HG03565 (cell line): ENCODE measurements at regions not wholly inside any gene's neighbourhood (a gene's known extent, or its start where the extent isn't known, plus 50 kb on each side); places are given as distances from the start of the nearest gene placed in this dataset.
"Not testable (repeated sequence)": the region's sequence is repeated elsewhere in the genome, so short reads cannot be mapped to it uniquely, and the experiment has no call there.

Experiments used
- ATAC-seq: cut with Tn5 transposase; IDR thresholded peaks from one replicate; pipeline ENCODE4 v1.9.1; 2021; ENCODE audit warnings: mild to moderate bottlenecking, moderate library complexity; ENCODE audit not compliant: unreplicated experiment

DNA sequence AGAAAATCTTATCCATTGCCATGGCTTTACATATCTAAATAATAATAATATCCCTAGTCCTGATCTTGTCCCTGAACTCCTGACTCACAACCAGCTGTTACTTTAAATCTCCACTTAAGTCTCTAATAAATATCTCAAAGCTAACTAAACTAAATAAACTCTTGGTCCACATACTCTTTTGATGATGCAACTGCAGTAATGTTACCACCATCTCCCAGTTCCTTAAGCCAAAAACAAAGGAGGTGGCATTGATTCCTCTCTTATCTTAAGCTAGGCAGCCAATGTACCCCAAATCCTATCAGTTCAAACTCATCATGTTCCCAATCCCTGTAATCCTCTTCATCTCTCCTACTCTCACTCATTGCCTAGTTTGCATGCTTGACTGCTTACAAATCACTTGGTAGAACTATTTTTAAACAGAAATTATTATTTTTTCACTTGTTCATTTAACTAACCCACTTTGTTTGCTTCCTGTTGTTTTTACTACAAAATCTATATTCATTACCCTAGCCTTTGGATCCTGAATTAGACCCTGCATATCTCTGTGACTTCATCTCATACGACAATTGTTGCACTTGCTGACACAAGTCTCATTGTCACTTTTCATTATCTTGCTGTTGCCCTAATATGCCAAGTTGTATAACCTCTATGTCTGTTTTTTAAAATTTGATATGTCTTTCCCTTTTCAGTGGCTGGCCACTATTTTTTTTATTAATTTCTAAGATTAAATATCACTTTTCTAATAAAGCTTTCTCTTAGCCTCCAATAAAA is 462.2 kb downstream of the ZPLD1 start:
- ATAC-seq, result no peak

DNA sequence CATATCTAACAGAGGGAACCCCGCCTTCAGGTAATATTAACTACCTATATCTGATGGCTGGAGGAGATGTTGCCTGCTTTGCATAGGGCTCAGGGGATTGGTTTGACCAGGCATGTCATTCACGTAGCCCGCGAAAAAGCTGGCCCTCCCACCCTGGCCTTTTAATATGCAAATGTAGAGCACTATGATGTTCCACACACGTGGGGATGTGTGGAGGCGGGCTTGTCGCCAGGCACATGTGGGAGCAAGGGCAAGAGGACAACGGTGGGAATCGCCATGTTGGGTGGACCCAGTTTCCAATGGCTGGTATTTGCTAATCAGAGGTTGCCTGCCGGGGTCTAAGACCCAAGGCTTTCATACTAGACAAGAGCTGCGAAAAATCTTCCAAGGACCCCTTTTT is 469.8 kb downstream of the ZPLD1 start:
- no peak for ATAC-seq

DNA sequence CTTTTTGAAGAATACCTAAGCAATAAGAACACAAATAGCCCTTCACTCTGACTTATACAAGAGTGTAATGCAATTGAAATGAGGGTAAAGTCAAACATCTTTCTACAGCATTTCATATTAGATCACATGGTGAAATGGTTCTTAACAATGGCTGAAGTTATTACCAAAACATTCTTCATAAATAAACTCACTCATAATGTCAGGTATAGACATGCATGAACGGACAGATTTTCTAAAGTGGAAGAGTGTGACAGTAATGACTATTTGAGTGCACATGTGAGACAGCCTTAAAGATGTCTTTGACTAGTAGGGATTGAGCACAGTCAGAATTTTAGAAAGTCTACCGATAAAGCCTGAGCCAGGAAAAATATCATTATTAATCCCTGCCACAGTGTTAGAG is 471.0 kb downstream of the ZPLD1 start:
- no peak for ATAC-seq

DNA sequence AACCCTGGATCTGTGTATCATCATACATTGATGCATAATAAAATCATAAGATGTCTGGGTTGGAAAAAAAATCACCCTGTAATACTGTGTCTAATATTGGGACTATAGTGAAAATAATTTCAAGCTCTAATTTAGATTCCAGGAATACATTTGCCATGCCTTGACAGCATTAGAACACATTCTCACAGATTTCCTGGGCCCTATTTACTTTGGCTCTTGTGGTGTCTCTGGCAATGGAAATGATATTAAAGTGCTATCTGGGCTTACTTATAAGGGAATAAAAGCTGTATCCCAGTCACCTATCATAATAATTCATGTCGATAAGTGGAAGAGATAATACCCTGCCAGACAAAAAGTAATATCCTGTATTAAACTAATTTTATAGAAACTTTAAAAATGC is 472.0 kb downstream of the ZPLD1 start:
- ATAC-seq, result no peak

DNA sequence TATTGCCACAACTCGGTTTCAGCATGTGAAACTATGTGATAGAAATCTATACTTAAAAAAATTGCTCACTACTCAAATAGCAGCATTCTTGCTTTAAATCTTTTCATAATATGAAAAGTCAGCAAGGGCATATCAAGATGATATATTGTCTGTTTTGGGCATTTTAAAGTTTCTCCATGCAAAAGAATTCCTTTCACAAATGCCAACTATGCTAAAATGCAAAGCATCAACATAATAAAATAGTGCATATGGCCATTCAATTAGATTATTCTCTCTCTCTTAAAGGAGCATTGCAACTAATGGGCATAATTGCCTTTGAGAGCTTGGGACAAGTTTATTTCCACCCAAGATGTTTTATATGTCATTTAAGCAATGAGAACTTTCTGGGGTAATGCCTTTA is 475.1 kb downstream of the ZPLD1 start:
- ATAC-seq, result no peak

DNA sequence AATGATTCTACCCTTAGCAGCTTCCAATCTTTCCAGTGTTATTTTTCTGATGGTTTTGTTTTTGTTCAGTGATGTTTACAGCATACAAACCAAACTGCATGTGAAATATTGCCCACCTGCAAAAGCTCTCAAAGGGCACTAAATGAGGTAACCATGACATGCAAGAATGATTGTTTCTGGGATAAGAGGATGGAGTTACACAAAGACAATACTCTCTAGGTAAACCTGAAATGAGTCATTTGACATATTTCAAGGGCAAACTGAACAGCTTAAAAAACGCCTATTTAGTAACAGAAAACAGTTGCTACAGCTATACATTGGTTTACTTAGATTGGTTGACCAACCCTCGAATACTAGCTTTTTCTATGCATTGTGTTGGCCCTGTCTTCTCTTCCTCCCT is 481.7 kb downstream of the ZPLD1 start:
- no peak for ATAC-seq

DNA sequence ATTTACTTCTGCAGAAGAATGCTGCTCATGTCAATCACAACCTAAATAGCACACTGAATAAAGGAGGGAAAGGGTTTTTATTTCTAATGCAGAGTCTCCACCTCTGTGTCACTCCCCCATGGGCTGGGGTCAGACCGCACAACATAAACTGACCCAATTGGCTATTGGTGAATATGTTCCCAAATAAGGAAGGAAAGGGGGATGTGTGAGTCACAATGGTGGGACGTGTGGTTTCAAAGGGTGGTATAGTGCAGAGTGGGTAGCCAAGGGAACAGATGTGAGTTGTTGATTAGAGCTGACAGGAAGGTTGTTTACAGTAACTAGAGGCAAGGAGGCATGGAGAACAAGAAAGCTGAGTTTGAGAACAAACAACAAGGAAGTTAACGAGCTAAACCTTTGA is 491.8 kb downstream of the ZPLD1 start:
- ATAC-seq, result no peak

DNA sequence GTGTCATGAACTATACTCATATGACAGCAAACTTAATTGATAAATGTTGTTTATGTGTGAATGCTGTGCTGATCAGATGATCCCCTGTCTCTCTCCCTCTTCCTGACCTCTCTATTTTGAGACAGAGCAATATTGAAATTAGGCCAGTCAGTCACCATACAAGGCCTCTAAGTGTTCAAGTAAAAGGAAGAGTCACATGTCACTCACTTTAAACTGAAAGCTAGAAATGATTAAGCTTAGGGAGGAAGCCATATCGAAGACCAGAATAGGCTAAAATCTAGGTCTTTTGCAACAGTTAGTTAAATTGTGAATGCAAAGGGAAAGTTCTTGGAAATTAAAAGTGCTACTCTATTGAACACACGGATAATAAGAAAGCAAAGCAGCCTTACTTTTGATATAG is 498.6 kb downstream of the ZPLD1 start:
- no peak for ATAC-seq

DNA sequence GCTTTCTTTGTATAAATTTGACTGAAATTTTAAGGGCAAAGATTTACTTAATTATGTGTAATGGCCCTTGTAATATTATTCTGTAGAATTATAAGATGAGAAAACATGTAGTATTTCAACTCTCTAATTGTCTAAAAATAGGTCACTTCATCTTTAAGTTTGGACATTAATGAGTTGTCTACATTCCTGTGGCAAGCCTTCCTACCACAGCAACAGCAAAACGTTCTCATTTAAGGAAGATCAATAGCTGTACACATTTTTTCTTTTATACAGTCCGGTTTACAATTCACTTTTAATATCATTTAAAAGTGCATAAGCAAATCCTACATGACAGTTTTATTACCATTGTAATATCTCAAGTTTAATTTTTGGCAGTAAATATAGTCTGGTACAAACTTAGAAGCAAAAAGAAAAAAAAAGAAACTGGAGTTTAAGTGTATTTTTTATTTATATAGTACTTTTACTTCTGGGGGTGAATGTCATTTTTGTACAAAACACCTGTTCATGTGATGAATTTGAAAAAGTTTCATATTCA is 501.8 kb downstream of the ZPLD1 start:
- no peak for ATAC-seq

DNA sequence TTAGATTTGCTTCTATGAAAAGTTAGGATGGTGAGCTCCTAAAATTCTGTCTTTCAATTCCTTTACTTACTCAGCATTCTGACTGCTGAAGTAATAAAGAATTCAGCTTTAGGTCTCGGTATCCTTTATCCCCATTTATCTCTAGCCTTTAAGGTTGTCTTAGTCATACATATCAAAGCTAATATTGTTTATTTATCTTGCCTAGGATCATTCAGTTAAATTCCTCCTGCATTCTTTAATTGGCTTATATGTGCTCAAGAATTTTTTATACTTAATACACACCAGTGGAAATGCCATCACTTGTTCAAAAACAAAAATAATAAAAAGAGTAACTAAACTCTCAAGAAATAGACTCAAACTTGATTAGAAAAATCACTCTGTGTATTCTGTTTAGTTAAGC is 507.0 kb downstream of the ZPLD1 start:
- no peak for ATAC-seq

DNA sequence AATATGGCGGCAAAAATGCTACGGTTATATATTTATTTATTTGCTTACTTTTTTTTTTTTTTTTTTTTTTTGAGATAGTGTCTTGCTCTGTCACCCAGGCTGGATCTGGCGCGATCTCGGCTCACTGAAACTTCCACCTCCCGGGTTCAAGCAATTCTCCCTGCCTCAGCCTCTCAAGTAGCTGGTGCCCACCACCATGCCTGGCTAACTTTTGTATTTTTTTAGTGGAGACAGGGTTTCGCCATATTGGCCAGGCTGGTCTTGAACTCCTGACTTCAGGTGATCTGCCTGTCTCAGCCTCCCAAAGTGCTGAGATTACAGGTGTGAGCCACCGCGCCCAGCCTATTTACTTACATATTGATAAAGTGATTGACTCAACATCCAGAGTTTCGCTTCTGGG is 511.6 kb downstream of the ZPLD1 start:
- ATAC-seq, result not testable (repeated sequence)

DNA sequence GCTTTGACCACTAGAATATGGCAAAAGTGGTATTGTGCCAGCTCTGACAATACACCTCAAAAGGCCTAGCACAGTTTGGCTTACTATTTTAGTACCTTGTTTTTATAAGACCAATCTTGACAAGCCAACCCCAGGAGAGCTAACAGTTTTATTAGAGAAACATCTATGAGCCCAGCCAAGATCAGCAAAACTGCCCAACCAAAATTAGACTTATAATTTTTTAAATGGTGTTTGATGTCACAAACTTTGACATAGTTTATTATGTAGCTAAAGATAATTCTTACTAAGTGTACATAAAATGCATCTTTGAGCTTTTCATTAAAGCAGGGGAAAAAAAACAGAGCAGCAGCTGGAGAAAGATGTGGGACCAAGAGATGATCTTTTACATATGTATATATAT is 537.5 kb downstream of the ZPLD1 start:
- ATAC-seq, result no peak

DNA sequence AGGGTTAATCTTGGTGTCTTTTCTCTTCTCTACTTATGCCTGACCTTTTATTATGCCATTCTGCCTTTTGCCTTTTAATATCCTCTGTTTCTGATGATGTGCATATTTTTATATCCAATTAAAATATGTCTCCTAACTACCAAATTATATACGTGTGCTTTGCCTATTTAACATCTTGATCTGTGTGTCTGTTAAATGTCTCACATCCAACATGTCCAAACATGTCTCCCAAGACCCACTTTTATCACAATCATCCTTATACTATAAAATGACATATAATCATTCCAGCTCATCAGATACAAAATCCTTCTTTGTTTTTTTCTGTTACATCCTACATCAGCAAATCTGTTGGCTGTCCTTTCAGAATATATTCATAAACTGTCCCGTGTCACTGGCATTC is 539.5 kb downstream of the ZPLD1 start:
- ATAC-seq, result no peak

DNA sequence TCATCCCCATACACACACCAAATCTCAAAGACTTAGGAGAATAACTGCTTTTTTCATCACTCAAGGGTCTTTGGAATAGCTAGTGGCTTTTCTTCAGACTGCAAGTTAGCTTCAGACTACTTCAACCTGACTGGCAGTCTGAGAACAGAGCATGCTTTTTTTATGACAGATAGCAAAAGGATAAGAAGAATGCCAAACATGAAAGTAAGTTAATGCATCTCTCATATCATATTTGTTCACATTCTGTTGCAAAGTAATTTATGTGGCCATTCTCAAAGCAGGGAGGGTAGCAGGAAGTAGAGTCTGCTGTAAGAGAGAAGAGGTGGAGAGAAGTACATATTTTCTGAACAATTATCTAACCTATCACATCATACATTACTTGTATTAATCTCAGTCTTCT is 544.4 kb downstream of the ZPLD1 start:
- ATAC-seq, result no peak

DNA sequence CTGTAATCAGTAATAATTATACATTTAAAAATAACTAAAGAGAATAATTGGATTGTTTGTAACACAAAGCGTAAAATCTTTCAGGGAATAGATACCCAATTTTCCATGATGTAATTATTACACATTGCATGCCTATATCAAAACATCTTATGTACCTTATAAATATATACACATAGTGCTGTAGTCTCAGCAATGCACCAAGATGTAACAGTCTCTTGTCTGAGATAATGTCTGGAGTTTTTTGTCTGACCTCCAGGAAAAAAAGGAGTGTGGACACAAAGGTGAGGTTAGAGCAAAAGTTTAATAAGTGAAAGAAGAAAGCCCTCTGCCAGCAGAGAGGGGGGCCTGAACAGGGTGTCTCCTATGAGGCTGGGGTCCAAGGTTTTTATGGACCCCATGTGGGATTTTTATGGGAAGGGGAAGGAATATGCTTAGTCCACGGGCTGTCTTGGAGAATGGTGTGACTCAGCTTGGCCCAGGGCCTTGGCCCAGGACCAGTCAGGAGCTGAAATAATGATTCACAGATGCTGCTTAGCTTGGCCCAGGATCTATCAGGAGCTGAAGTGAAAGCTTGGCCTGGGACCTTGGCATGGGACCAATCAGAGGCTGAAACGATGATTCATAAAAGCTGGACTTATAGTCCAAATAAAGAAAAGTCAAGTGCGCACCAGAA is 545.0 kb downstream of the ZPLD1 start:
- no peak for ATAC-seq

DNA sequence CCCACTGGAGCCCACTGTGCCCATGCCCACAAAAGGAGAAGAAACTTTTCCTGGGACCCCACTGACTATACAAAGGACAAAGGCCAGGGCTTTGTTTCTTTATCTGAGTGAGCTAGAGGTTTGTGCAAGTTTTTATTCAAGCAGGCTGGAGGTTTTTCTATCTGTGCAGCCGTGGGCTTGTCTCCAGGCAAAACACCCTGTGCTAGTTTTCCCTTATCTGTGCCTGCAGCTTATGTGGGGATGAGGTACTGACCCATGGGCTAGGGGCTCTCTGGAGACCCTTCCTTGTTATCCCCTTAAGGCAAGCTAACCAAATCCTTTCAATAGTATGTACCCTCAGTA is 545.5 kb downstream of the ZPLD1 start:
- no peak for ATAC-seq

DNA sequence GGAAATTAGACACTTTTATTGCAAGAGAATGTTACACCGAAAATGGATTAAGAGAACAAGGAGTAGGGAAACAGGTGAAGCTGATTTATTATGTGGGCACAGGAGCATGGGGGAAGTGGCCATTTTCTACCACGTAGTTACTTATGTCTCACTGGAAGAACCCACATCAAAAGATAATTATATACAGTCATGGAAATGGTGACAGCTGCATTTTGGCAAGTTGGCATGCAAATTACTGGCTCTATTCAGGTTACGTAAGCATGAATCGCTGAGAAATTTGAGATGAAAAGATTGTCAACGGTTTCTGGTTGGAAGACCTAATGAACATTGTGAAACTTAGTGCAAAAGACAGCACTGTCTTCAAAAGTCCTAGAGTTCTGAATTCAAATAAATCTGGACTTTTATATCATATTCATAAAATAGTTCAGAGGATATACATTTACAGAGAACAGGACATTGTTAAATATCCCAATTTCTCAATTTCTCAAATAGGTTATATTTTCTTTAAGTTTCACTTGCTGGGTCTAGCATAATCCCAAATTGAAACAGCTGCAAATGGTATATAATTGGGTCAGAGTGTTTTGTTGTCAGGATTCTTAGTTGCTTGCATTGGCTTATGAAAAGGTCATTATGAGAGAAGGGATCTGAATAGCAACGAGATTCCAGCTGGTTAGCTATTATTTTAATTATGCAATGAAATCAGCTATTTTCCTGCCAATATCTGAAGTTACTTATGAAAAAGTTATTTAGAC is 567.8 kb downstream of the ZPLD1 start:
- ATAC-seq, result no peak

DNA sequence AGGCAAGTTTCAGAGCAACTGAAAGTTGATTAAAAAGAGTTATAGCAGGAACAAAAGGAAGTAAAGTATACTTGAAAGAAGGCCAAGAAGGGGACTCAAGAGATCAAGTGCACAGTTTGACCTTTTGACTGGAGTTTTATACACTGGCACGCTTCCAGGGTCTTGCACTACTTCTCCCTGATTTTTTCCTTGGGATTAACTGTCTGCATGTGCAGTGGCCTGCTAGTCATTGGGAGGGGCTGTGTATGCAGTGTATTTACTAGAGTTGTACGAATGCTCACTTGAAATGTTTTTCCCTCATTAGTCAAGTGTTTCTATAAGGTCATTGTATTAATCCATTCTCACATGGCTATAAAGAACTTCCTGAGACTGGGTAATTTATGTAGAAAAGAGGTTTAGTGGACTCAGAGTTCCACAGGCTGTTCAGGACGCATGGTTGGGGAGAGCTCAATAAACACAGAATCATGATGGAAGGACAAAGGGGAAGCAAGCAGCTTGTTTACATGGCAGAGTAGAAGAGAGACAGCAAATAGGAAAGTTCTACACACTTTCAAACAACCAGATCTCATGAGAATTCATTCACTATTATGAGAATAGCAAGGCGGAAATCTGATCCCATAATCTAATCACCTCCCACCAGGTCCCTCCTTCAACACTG is 571.8 kb downstream of the ZPLD1 start:
- ATAC-seq, result no peak

DNA sequence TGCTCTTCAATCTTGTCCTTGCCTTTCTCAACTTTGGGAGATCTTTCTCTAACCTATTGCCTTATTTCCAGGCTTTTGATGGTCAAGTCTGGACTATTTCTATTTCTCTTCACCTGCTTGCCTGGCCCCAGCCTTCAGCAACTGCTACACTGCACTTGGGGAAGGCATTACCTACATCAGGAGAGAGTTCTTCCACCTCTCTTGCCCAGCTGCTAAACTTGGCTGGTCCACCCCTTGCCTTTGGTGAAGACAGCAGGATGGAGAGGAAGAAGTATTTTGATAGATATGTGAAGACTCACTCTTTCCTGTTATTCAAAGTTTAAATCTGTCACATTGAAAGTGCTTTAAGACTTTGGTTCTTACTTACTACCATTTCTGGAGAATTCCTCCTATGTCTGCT is 574.8 kb downstream of the ZPLD1 start:
- ATAC-seq, result no peak

DNA sequence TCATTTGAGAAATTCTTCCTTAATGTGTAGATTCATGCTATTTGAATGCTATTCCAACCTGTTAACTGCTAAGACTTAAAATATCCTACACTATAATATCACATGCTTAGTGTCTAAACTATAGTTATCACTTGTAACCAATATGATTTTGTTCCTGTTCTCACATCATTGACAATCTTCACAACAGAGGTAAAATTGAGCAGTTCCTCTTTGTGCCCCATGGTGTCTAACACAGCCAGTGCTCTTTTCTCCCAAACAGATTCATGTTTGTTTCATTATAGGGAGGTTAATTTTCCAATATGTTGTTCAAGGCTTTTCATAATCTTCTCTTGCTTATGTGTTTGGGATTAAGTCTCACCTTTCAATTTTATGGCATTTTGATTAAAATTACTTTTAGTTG is 591.1 kb downstream of the ZPLD1 start:
- ATAC-seq, result no peak

DNA sequence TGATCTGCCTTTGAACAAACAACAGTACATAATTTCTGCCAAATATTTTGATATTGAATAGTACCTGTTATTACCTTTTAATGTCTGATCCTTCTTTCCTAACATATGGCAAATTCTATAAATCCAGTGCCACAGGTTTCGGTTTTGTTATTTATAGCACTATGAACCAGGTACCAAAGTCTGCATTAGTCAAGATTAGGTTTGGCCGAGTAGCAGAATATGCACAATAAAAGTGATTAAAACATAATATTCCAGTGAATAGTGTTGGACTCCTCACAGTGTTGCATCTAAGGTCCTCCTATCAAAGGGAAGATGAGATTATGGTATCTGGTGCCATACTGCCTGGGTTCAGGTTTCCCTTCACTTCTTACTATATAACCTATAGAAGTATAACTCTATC is 599.0 kb downstream of the ZPLD1 start:
- ATAC-seq, result no peak
